NCI-H1092 treated with DMSO at 0.1 percent for 48 hours (cell line): ENCODE measurements at regions not wholly inside any gene's neighbourhood (a gene's known extent, or its start where the extent isn't known, plus 50 kb on each side); places are given as distances from the start of the nearest gene placed in this dataset.
"Not testable (repeated sequence)": the region's sequence is repeated elsewhere in the genome, so short reads cannot be mapped to it uniquely, and the experiment has no call there.

Experiments used
- DNase-seq: peaks from one replicate; lab custom pipeline; 2025; lab: John Stamatoyannopoulos, UW

GRCh38 chr2:160583813-160584537 is 90.4 kb upstream of the RBMS1 start:
- no peak for DNase-seq

DNA sequence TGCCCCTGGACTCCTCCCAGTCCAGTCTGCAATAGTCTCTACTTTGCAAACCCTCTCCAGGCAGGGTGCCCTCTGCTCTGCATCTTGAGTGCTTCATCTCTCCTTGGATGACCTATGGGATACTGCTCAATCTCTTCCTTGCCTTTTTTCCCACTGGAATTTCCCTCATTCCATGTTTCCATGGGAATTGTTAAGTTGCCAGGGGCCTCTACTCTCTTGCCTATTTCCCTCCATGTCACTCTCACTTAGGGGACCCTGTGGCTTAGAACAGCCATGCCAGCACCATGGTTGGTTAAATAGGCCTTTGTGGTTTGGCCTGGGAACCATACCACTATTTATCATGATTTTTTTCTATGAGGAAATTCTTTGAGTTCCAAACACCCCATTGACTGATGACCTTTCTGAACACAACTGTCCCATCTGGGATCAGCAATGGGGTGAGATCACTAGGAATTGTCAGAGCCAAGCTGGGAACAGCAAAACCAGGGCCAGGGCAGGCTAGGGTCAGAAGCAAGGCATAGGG is 91.4 kb upstream of the RBMS1 start:
- no peak for DNase-seq

DNA sequence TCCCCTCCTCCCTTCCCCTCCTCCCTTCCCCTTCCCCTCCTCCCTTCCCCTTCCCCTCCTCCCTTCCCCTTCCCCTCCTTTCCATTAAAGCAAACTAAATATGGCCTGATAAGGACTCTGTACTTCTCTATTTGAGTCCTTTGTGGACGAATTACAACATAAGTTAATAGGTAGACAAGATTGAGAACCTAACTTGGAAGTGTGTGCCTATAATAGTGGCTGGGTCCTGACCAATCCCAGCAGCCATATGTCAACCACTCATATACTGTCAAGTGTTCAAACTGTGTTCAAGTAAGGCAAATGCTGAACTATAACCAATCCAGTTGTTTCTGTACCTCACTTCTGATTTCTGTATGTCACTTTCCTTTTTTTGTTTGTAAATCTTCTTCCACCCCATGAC is 97.1 kb upstream of the RBMS1 start:
- no peak for DNase-seq

DNA sequence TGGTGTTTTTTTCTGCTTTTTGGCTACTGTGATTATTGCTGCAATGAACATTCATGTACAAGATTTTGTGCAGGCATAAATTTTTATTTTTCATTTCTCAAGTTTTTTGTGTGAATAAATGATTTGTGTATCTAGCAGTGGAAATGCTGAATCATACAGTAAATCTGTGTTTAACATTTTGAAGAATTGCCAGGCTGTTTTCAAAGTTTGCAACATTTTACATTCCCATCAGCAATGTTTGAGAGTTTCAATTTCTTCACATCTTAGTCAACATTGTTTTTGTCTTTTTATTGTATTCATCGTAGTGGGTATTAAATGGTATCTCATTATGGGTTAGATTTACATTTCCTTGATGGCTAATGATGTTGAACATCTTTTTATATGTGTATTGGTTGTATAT is 98.8 kb upstream of the RBMS1 start:
- no peak for DNase-seq

- DNase-seq = no peak
Observed at GRCh38 chr2:160592993-160593392, 99.4 kb upstream of the RBMS1 start.

- DNase-seq = no peak
Observed at GRCh38 chr2:160596441-160596840, 102.8 kb upstream of the RBMS1 start.

- DNase-seq = not testable (repeated sequence)
Observed at GRCh38 chr2:160600437-160600836, 106.8 kb upstream of the RBMS1 start.

GRCh38 chr2:160602073-160602472 is 108.5 kb upstream of the RBMS1 start:
- DNase-seq = no peak

GRCh38 chr2:160603771-160604510 is 110.3 kb upstream of the RBMS1 start:
- DNase-seq = no peak

DNA sequence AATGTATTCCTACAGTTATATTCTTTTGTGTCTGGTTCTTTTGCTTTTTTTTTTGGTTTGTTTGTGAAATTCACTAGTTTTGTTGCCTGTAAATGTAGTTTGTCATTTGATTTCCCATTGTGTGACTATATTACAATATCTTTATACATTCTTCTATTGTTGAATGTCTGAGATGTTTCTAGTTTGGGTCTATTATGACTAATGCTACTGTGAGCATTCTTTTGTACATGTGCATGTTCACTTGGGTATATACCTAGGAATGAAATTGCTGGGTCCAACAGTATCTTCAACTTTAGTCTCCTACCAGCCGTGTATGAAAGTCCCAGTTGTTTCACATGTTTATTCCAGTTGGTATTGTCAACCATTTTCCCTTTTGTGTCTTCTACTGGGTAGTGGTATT is 112.7 kb upstream of the RBMS1 start:
- DNase-seq = no peak

GRCh38 chr2:160608599-160608998 is 115.0 kb upstream of the RBMS1 start:
- DNase-seq = no peak

DNA sequence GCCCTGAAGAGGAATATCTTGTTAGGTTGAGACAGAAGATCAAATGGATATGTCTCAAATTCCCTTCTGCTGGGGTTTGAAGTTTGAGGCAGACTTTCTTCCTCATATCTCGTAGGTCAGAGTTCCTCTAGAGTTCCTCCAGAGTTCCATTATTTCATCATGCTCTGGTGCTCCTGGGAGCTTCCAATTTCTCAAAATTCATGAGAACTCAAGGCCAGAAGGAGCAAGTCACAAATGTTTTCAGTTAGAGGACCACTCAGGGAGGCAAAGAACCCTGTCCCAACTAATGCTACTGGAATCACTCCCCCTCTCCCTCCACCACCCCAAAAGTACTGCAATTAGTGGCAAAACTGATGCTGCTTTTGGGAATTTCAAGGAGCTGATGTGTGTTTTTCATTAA is 115.7 kb upstream of the RBMS1 start:
- DNase-seq = no peak

DNA sequence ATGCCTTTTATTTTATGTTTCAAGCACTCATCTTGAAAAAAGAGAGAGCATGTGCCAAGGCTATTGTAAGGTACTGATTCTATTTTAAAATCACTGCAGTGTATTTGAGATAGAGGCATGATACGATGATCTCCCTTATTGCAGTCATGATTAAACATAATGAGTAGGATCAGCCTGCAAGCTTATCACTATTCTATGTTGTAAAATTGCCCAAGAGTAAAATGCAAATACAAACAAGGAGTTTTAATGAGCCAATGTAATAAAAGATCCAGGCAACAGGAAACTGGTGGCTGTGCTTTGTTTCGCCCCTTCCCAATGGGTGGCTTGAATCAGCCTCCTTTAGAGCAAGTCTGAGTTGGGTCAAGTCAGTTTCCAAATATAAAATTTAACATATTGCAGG is 116.4 kb upstream of the RBMS1 start:
- no peak for DNase-seq

DNA sequence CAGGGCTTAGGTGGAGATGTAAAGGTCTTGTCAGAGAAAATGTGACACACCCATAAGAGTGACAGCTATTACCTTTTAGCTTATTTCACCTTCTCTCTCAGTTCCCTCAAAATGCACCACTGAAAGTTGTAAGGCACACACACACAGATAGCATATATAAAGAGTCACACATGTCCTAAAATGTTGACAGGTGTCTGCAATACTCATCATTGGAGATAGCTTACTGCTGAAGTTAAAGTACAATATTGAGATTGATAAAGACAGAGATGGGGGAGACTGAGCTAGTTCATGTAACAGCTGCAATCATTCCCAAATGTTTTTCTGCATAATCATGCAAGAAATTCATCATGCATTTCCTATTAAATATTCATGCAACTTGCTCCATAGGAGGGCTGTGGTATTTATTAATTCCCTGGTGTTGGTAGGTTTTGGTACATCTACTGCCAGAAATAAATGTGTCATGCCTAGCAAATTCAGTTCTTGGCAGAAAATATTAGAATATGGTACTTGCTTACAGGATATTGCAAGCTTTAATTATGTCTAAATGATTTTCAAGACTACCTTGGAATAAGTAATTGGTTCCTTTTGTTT is 118.8 kb upstream of the RBMS1 start:
- DNase-seq = no peak

- no peak for DNase-seq
Observed at GRCh38 chr2:160613466-160614153, 120.0 kb upstream of the RBMS1 start.

- no peak for DNase-seq
Observed at GRCh38 chr2:160614391-160614790, 120.8 kb upstream of the RBMS1 start.

DNA sequence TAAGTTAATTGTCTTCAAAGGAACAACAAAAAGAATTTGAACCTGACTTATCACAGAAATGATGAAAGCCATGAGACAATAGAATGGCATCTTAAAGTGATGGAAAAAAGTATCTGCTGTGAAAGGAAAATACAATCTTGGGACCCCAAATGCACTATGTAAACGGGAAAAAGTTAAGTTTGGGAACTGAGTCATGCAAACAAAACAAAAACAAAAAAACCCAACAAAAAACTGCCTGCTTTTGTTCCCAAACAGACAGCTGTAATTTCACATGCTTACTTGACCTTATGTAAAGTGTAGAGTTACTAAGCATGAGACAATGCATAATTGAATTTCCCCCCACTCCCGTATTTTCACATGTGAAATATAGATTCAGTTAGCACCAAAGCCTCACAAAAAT is 122.1 kb upstream of the RBMS1 start:
- no peak for DNase-seq

DNA sequence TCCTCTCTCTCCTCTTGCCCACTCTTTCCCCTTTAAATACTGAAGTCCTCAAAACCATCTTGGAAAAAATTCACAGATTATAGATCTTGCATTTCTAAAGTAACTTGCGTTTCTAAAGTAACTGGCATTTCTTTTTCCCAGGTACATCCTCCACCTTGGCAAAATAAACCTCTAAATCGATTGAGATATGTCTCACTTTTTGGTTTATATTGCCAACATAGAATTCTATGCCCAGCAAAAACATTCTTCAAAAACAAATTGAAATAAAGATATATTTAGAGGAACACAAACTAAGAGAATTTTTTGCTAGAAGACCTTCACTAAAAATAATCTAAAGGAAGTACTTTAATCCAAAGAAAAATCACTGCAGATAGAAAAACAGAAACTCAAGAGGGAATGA is 122.5 kb upstream of the RBMS1 start:
- no peak for DNase-seq

DNA sequence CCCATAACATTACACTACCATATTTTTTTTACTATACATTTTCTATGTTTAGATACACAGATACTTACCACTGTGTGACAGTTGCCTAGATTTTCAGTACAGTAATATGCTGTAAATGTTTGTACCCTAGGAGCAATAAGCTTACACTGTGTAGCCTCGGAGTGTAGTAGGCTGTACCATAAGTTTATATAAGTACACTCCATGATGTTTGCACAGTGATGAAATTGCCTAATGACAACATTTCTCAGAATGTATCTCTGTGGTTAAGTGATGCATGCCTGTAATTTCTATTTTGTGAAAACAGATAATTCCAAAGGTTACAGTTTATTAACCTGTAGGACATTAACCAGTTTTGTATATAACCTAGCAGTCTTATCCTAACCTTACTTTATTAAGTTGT is 128.1 kb upstream of the RBMS1 start:
- DNase-seq = no peak

- DNase-seq = not testable (repeated sequence)
Observed at GRCh38 chr2:160628020-160628637, 134.5 kb upstream of the RBMS1 start.

- no peak for DNase-seq
Observed at GRCh38 chr2:160628811-160629210, 135.2 kb upstream of the RBMS1 start.
